T-helper 17 cell (primary cell): ENCODE measurements at regions not wholly inside any gene's neighbourhood (a gene's known extent, or its start where the extent isn't known, plus 50 kb on each side); places are given as distances from the start of the nearest gene placed in this dataset.
A peak's percentile ranks its signal among the peaks of the same experiment; 100 is the strongest.
"Not testable (repeated sequence)": the region's sequence is repeated elsewhere in the genome, so short reads cannot be mapped to it uniquely, and the experiment has no call there.

Source experiments
- ATAC-seq: fragments of 150-1000 bp; cut with Tn5 transposase; 2 replicates; pipeline ENCODE4 v1.10.0; 2021; ENCODE audit warnings: mild to moderate bottlenecking, moderate library complexity
- DNase-seq, 3 donors: peaks; one replicate each; pipeline versions ENCODE4 v3.0.0 to v3.0.0-alpha.2; 2020 to 2021
- H3K9me3 ChIP-seq: one replicate; pipeline ENCODE4 v1.7.0; 2013; ENCODE audit warnings: low read length, mild to moderate bottlenecking; ENCODE audit not compliant: control insufficient read depth, poor library complexity, severe bottlenecking
- H3K27ac Mint-ChIP-seq: one replicate; pipeline ENCODE4 v1.8.0; 2022; ENCODE audit warnings: mild to moderate bottlenecking, moderate library complexity, mixed read lengths
- H3K27me3 Mint-ChIP-seq: one replicate; pipeline ENCODE4 v1.8.0; 2022; ENCODE audit warnings: mixed read lengths
- H3K36me3 Mint-ChIP-seq: one replicate; pipeline ENCODE4 v1.8.0; 2022; ENCODE audit warnings: low read depth, mixed read lengths
- H3K4me1 Mint-ChIP-seq: one replicate; pipeline ENCODE4 v1.8.0; 2022; ENCODE audit warnings: mild to moderate bottlenecking, mixed read lengths
- H3K4me3 Mint-ChIP-seq: one replicate; pipeline ENCODE4 v1.8.0; 2022; ENCODE audit warnings: mild to moderate bottlenecking, moderate library complexity, mixed read lengths

- H3K4me3 Mint-ChIP-seq = no peak overlapping the region
- no peaks in the 10 kb centered on the region for H3K4me1 Mint-ChIP-seq
- H3K27ac Mint-ChIP-seq = no peak overlapping the region
- ATAC-seq = no peak
- DNase-seq = no peak
- H3K27me3 Mint-ChIP-seq = no peaks in the 10 kb centered on the region
- H3K9me3 ChIP-seq = no peaks in the 10 kb centered on the region
- no peaks in the 10 kb centered on the region for H3K36me3 Mint-ChIP-seq
Measured at GRCh38 chr4:183374950-183375555, 52.8 kb upstream of the CLDN24 start.

GRCh38 chr4:183376381-183376780 is 54.2 kb upstream of the CLDN24 start:
- no peaks in the 10 kb centered on the region for H3K36me3 Mint-ChIP-seq
- peaks cover 7% of the 10 kb centered on the region for H3K27me3 Mint-ChIP-seq

GRCh38 chr4:183377491-183377890 is 55.3 kb upstream of the CLDN24 start:
- H3K27ac Mint-ChIP-seq = no peak overlapping the region
- H3K27me3 Mint-ChIP-seq = peaks cover 7% of the 10 kb centered on the region
- ATAC-seq (no peak), DNase-seq (no peak)
- H3K4me3 Mint-ChIP-seq = no peak overlapping the region
- no peaks in the 10 kb centered on the region for H3K9me3 ChIP-seq
- no peaks in the 10 kb centered on the region for H3K4me1 Mint-ChIP-seq
- no peaks in the 10 kb centered on the region for H3K36me3 Mint-ChIP-seq

More at GRCh38 chr4:183376381-183376780, 54.2 kb upstream of the CLDN24 start:
- ATAC-seq = no peak
- Mint-ChIP-seq H3K4me1 (no peaks in the 10 kb centered on the region), H3K4me3 (no peak overlapping the region), H3K27ac (no peak overlapping the region)
- no peaks in the 10 kb centered on the region for H3K9me3 ChIP-seq
- DNase-seq = no peak

GRCh38 chr4:183378347-183378746 is 56.1 kb upstream of the CLDN24 start:
- not testable (repeated sequence) for H3K4me1 Mint-ChIP-seq, H3K27ac Mint-ChIP-seq, ATAC-seq, H3K36me3 Mint-ChIP-seq, H3K9me3 ChIP-seq, DNase-seq, H3K4me3 Mint-ChIP-seq, H3K27me3 Mint-ChIP-seq

- H3K4me1 Mint-ChIP-seq = no peaks in the 10 kb centered on the region
- no peak for DNase-seq
- H3K27ac Mint-ChIP-seq = no peak overlapping the region
- H3K36me3 Mint-ChIP-seq = peaks cover 3% of the 10 kb centered on the region
- peaks cover 7% of the 10 kb centered on the region for H3K27me3 Mint-ChIP-seq
- H3K4me3 Mint-ChIP-seq = no peak overlapping the region
- no peaks in the 10 kb centered on the region for H3K9me3 ChIP-seq
- ATAC-seq = no peak
Measured at GRCh38 chr4:183380901-183381300, 58.7 kb upstream of the CLDN24 start.

- H3K27ac Mint-ChIP-seq = no peak overlapping the region
- no peak for ATAC-seq
Measured at GRCh38 chr4:183383606-183384005, 60.8 kb upstream of the CDKN2AIP start.

GRCh38 chr4:183384516-183384915 is 59.9 kb upstream of the CDKN2AIP start:
- Mint-ChIP-seq H3K4me1 (no peaks in the 10 kb centered on the region), H3K27ac (no peak overlapping the region), H3K36me3 (peaks cover 5% of the 10 kb centered on the region), H3K4me3 (no peak overlapping the region), H3K27me3 (peaks cover 11% of the 10 kb centered on the region)
- no peaks in the 10 kb centered on the region for H3K9me3 ChIP-seq
- DNase-seq (no peak), ATAC-seq (no peak)

More at GRCh38 chr4:183383606-183384005, 60.8 kb upstream of the CDKN2AIP start:
- Mint-ChIP-seq H3K36me3 (peaks cover 5% of the 10 kb centered on the region), H3K4me3 (no peak overlapping the region), H3K27me3 (peaks cover 11% of the 10 kb centered on the region), H3K4me1 (no peaks in the 10 kb centered on the region)
- no peak for DNase-seq
- H3K9me3 ChIP-seq = no peaks in the 10 kb centered on the region

GRCh38 chr4:183384983-183385382 is 59.5 kb upstream of the CDKN2AIP start:
- DNase-seq = no peak
- Mint-ChIP-seq H3K27me3 (peaks cover 11% of the 10 kb centered on the region), H3K4me3 (no peak overlapping the region), H3K36me3 (peaks cover 5% of the 10 kb centered on the region), H3K27ac (no peak overlapping the region), H3K4me1 (no peaks in the 10 kb centered on the region)
- H3K9me3 ChIP-seq = no peaks in the 10 kb centered on the region
- no peak for ATAC-seq

GRCh38 chr4:183388021-183388420 is 56.4 kb upstream of the CDKN2AIP start:
- DNase-seq (no peak), ATAC-seq (no peak)
- Mint-ChIP-seq H3K4me3 (no peak overlapping the region), H3K4me1 (peaks cover 5% of the 10 kb centered on the region), H3K27ac (no peak overlapping the region), H3K27me3 (peaks cover 20% of the 10 kb centered on the region), H3K36me3 (peaks cover 11% of the 10 kb centered on the region)
- H3K9me3 ChIP-seq = no peaks in the 10 kb centered on the region

GRCh38 chr4:183388777-183389176 is 55.7 kb upstream of the CDKN2AIP start:
- DNase-seq = no peak
- Mint-ChIP-seq H3K27me3 (peaks cover 21% of the 10 kb centered on the region), H3K4me3 (no peak overlapping the region), H3K27ac (no peak overlapping the region), H3K4me1 (peaks cover 5% of the 10 kb centered on the region), H3K36me3 (peaks cover 11% of the 10 kb centered on the region)
- no peak for ATAC-seq
- H3K9me3 ChIP-seq = no peaks in the 10 kb centered on the region

- H3K4me1 Mint-ChIP-seq = peaks cover 5% of the 10 kb centered on the region
Measured at GRCh38 chr4:183390374-183390773, 54.1 kb upstream of the CDKN2AIP start.

GRCh38 chr4:183391204-183391603 is 53.2 kb upstream of the CDKN2AIP start:
- no peak for ATAC-seq
- H3K27ac Mint-ChIP-seq = peak overlapping the region; percentile 27
- DNase-seq = no peak
- peaks cover 5% of the 10 kb centered on the region for H3K4me1 Mint-ChIP-seq
- no peaks in the 10 kb centered on the region for H3K9me3 ChIP-seq
- H3K27me3 Mint-ChIP-seq = peaks cover 34% of the 10 kb centered on the region
- H3K36me3 Mint-ChIP-seq = peaks cover 8% of the 10 kb centered on the region
- H3K4me3 Mint-ChIP-seq = no peak overlapping the region

More at GRCh38 chr4:183390374-183390773, 54.1 kb upstream of the CDKN2AIP start:
- H3K27ac Mint-ChIP-seq = no peak overlapping the region
- no peak for DNase-seq
- peaks cover 10% of the 10 kb centered on the region for H3K36me3 Mint-ChIP-seq
- H3K9me3 ChIP-seq = no peaks in the 10 kb centered on the region
- no peak overlapping the region for H3K4me3 Mint-ChIP-seq
- peaks cover 34% of the 10 kb centered on the region for H3K27me3 Mint-ChIP-seq
- ATAC-seq = no peak

- peaks cover 37% of the 10 kb centered on the region for H3K27me3 Mint-ChIP-seq
- no peak overlapping the region for H3K4me3 Mint-ChIP-seq
- no peak for ATAC-seq
- H3K4me1 Mint-ChIP-seq = peaks cover 12% of the 10 kb centered on the region
- no peak overlapping the region for H3K27ac Mint-ChIP-seq
- DNase-seq = no peak
- peaks cover 8% of the 10 kb centered on the region for H3K36me3 Mint-ChIP-seq
- H3K9me3 ChIP-seq = no peaks in the 10 kb centered on the region
Measured at GRCh38 chr4:183392377-183392776, 52.1 kb upstream of the CDKN2AIP start.

- ATAC-seq (no peak), DNase-seq (no peak)
- Mint-ChIP-seq H3K27ac (no peak overlapping the region), H3K4me3 (no peak overlapping the region), H3K36me3 (peaks cover 6% of the 10 kb centered on the region), H3K27me3 (peaks cover 38% of the 10 kb centered on the region), H3K4me1 (peaks cover 19% of the 10 kb centered on the region)
- H3K9me3 ChIP-seq = no peaks in the 10 kb centered on the region
Measured at GRCh38 chr4:183393446-183393845, 51.0 kb upstream of the CDKN2AIP start.
